ENCODE measurements at regions not wholly inside any gene's neighbourhood (a gene's known extent, or its start where the extent isn't known, plus 50 kb on each side); places are given as distances from the start of the nearest gene placed in this dataset.
A peak's percentile ranks its signal among the peaks of the same experiment; 100 is the strongest.

- TF ChIP-seq STAT5B (CRISPR knock-in tag; IDR thresholded peaks at IDR 0.05) (peak; percentile 54; the same call in 1 of the 2 replicates), ETV6 (IDR thresholded peaks at IDR 0.05; ENCODE audit: borderline replicate concordance in 1 of 2, low read depth in 2 of 2, low read length in 1 of 2) (no peak), ETV6 (CRISPR knock-in tag; IDR thresholded peaks at IDR 0.05; ENCODE audit: borderline replicate concordance) (no peak), ZNF280B (CRISPR knock-in tag; IDR thresholded peaks at IDR 0.05) (0 out of 2 replicates have a peak, but pooled peaks have one; percentile 20), GTF2A2 (tag; IDR thresholded peaks at IDR 0.05) (peak; percentile 94), PTRF (tag; IDR thresholded peaks at IDR 0.05) (peak; percentile 95), FOXP4 (CRISPR knock-in tag; IDR thresholded peaks at IDR 0.05; ENCODE audit: borderline replicate concordance) (no peak), TGIF2 (CRISPR knock-in tag; IDR thresholded peaks at IDR 0.05) (no peak), IFI16 (CRISPR knock-in tag; IDR thresholded peaks at IDR 0.05) (no peak), CBFA2T2 (conservative IDR thresholded peaks at IDR 0.05) (no peak), ATF1 (CRISPR knock-in tag; IDR thresholded peaks at IDR 0.05) (no peak), ATF1 (tag; IDR thresholded peaks at IDR 0.05) (peak; percentile 29; the same call in 1 of the 2 replicates), ATF2 (CRISPR knock-in tag; IDR thresholded peaks at IDR 0.05) (no peak), ARID3A (IDR thresholded peaks at IDR 0.05; ENCODE audit: borderline replicate concordance, low read depth, low read length) (no peak), SMAD2 (IDR thresholded peaks at IDR 0.05; ENCODE audit: low read depth, low read length) (no peak), KAT8 (IDR thresholded peaks at IDR 0.05; ENCODE audit: low read depth) (no peak), SP2 (IDR thresholded peaks at IDR 0.05; ENCODE audit: extremely low read depth, low read depth, low read length, poor library complexity, severe bottlenecking) (no peak), SIRT6 (IDR thresholded peaks at IDR 0.05; ENCODE audit: low read depth, low read length) (no peak), FOXK2 (conservative IDR thresholded peaks at IDR 0.05 in 1 of 2, IDR thresholded peaks at IDR 0.05 in 1 of 2; ENCODE audit: low read depth in 2 of 2) (no peak), YY1 (IDR thresholded peaks at IDR 0.05; ENCODE audit: borderline replicate concordance in 1 of 3, control insufficient read depth in 1 of 3, extremely low read depth in 1 of 3, insufficient read depth in 3 of 3, insufficient read length in 1 of 3, insufficient replicate concordance in 2 of 3, low read depth in 1 of 3, low read length in 2 of 3) (peak in 1 of 3 experiments; percentile 7), RBM14 (IDR thresholded peaks at IDR 0.05; ENCODE audit: borderline replicate concordance, insufficient read depth, low read depth, low read length) (no peak), U2AF2 (optimal IDR thresholded peaks at IDR 0.05; ENCODE audit: low read depth, low read length) (no peak), BCL6 (CRISPR knock-in tag; IDR thresholded peaks at IDR 0.05) (no peak)
Measured at GRCh38 chr21:17690078-17690494, 77.4 kb upstream of the BTG3 start (continued).
